NB4 (cell line): ENCODE measurements at regions not wholly inside any gene's neighbourhood (a gene's known extent, or its start where the extent isn't known, plus 50 kb on each side); places are given as distances from the start of the nearest gene placed in this dataset.

ENCODE experiments used
- DNase-seq: peaks from one replicate; pipeline ENCODE4 v3.0.0; 2010; ENCODE audit warnings: low read depth
- H3K4me3 ChIP-seq: one replicate; pipeline ENCODE4 v1.5.1; 2011; ENCODE audit warnings: mild to moderate bottlenecking, low read depth, low read length, moderate library complexity
- MYC ChIP-seq: IDR thresholded peaks from 2 replicates; pipeline ENCODE4 v1.6.1; 2011; ENCODE audit warnings: low read depth, low read length
- POLR2A ChIP-seq: IDR thresholded peaks from 2 replicates; pipeline ENCODE4 v1.6.1; 2011; ENCODE audit warnings: mild to moderate bottlenecking; ENCODE audit not compliant: insufficient read length; ENCODE audit errors: extremely low read depth
- TF ChIP-seq, protein P1 (sequence below): IDR thresholded peaks from one replicate; pipeline ENCODE4 v1.5.1; 2012; ENCODE audit warnings: low read depth, low read length
- TF ChIP-seq, protein P2 (sequence below): IDR thresholded peaks from 2 replicates; pipeline ENCODE4 v1.6.1; 2011; ENCODE audit warnings: low read depth, low read length

DNA sequence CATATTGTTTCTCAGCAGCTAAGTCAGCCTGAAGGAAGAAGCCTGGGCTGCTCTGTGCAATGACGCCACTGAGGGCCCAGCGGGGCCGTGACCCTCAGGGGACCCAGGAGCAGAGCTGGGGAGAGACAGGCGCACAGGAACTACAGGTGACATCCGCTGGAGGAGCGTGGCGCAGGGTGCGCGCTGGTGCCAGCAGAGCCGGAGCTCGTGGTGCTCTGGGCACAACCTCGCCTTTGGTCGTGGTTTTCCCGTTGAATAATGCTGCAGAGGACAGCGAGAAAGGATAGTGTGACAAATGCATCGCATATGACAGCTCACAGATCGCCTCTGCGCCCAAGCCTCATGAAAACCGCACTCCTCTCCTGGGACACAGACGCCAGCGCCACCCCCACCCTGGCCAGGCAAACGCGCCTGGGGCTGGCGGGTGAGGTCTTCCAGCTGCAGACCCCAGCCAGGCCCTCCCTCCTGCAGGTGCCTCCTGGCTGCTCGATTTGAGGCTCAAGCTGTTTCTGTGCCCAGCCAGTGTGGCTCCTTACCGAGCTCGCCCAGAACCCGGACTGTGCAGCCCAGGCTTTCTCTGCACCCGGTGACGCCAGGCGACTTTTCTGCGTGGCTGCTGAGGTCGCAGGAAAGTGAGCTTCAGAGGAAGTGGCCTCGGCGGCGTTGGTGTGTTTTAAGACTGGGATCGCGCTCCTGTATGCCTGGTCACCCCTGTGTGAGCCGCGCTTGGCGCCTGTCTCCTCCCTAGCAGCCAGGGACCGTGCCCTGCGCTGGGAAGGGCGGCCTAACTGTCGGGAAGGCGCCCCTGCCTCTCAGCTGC lies 583.1 kb upstream of the HS6ST1 start:
- TF ChIP-seq, protein P1, sequence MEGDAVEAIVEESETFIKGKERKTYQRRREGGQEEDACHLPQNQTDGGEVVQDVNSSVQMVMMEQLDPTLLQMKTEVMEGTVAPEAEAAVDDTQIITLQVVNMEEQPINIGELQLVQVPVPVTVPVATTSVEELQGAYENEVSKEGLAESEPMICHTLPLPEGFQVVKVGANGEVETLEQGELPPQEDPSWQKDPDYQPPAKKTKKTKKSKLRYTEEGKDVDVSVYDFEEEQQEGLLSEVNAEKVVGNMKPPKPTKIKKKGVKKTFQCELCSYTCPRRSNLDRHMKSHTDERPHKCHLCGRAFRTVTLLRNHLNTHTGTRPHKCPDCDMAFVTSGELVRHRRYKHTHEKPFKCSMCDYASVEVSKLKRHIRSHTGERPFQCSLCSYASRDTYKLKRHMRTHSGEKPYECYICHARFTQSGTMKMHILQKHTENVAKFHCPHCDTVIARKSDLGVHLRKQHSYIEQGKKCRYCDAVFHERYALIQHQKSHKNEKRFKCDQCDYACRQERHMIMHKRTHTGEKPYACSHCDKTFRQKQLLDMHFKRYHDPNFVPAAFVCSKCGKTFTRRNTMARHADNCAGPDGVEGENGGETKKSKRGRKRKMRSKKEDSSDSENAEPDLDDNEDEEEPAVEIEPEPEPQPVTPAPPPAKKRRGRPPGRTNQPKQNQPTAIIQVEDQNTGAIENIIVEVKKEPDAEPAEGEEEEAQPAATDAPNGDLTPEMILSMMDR: no peak
- peak overlapping the region; percentile 12 for H3K4me3 ChIP-seq
- peak; percentile 65 for DNase-seq

DNA sequence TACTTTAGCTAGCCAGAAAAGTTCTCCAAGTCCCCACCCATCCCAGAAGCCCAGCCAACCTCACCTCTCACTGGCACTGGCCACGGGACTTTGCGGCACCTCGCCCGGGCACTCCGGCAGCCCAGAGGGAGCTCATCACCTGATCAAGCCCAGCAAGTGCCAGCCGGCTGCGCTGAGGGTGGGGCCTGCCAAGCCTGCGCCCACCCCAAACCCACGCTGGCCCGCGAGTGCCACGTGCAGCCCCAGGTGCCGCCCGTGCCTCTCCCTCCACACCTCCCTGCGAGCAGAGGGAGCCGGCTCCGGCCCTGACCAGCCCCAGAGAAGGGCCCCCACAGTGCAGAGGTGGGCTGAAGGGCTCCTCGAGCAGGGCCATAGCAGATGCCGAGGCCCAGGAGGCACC lies 585.0 kb upstream of the HS6ST1 start:
- no peak for DNase-seq
- TF ChIP-seq, protein P1: no peak
- TF ChIP-seq POLR2A: no peak
- TF ChIP-seq, protein P2, sequence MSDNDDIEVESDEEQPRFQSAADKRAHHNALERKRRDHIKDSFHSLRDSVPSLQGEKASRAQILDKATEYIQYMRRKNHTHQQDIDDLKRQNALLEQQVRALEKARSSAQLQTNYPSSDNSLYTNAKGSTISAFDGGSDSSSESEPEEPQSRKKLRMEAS: no peak
- no peak for TF ChIP-seq MYC

DNA sequence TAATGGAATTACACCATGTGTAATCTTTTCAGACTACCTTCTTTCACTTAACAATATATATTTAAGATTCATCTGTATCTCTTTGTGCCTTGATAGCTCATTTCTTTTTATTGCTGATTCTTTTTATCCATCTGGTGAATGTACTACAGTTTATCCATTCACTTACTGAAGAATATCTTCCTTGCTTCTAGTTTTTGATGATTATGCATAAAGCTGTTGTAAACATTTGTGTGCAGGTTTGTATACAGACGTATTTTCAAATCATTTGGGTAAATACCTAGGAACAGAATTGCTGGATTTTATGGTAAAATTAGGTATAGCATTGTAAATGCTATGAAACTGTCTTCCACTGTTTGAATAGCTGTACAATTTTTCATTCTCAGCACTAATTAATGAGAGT lies 592.6 kb upstream of the HS6ST1 start:
- H3K4me3 ChIP-seq: no peak overlapping the region
- TF ChIP-seq, protein P2: no peak
- TF ChIP-seq POLR2A (no peak), MYC (no peak)
- TF ChIP-seq, protein P1: no peak
- no peak for DNase-seq

More for the DNA sequence above, 585.0 kb upstream of the HS6ST1 start:
- H3K4me3 ChIP-seq: no peak overlapping the region

DNA sequence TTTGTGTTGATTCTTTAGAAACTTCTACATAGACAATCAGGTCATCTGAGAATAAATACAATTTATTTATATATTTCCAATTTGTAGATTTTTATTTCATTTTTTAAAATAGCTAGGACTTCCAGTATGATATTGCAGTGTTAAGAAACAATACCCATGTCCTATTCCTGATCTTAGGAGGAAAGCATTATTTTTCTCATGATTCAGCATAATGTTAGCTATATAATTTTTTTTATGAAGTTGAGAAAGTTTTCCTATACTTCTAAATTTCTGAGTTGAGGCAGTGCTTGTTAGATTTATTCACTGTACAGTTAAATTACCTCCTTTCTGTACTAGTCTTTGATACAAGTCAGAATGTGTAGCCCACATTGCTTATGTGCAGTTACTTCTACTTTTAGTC lies 595.7 kb upstream of the HS6ST1 start:
- TF ChIP-seq MYC (no peak), POLR2A (no peak)
- TF ChIP-seq, protein P1: no peak
- TF ChIP-seq, protein P2: no peak
- DNase-seq: no peak
- H3K4me3 ChIP-seq: no peak overlapping the region

DNA sequence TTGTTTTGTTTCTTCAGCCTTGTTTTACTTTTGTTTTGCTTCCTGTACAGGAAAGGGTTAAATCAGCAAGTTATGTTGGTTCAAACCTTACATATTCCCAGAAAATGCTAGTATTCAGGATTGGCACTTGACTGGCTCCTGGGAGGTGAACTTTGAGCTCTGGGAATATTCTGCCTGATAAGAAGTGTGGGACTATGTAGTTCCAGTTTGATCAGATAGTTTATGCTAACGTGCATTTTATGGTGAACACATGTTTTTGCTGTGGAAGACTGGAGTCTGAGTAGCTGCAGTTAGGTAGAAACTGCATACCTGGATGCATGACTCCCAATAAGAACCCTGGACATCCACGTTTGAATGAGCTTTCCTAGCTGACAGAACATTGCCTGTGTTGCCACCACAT lies 603.1 kb upstream of the HS6ST1 start:
- no peak overlapping the region for H3K4me3 ChIP-seq
- TF ChIP-seq, protein P1: no peak
- TF ChIP-seq, protein P2: no peak
- no peak for TF ChIP-seq POLR2A
- TF ChIP-seq MYC: no peak
- DNase-seq: no peak

DNA sequence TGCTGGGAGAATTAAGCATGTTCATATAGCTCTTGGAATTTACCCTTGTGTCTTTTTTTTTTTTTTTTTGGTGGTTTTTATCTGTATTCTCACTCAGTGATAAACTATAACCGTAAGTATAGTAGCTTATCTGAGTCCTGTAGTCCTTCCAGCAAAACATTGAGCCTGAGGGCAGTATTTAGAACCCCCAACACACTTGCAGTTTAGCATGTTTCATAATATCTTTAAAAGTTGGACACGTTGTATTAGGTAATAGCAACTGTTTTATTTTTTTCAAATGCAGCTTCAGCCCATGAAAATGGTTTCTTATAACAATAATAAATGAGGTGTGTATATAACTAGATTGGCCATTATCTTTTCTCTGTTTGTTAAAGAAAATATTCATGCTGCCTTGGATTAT lies 603.5 kb upstream of the HS6ST1 start:
- no peak overlapping the region for H3K4me3 ChIP-seq
- no peak for DNase-seq
- TF ChIP-seq, protein P1: no peak
- no peak for TF ChIP-seq POLR2A
- TF ChIP-seq, protein P2: no peak
- TF ChIP-seq MYC: no peak
